D721Med (cell line): ENCODE measurements at regions not wholly inside any gene's neighbourhood (a gene's known extent, or its start where the extent isn't known, plus 50 kb on each side); places are given as distances from the start of the nearest gene placed in this dataset.

Experiments
- DNase-seq: peaks from one replicate; pipeline ENCODE4 v3.0.0; 2011; ENCODE audit warnings: low spot score; ENCODE audit not compliant: insufficient read length
- FAIRE-seq: peaks from 2 replicates; lab custom pipeline; 2011; peaks lifted over from hg19 to GRCh38; lab: Jason Lieb, UNC
- TF ChIP-seq, protein P1 (sequence below): IDR thresholded peaks from 2 replicates; pipeline ENCODE4 v1.5.1; 2012; ENCODE audit warnings: mild to moderate bottlenecking, control low read depth; ENCODE audit not compliant: insufficient read depth; ENCODE audit errors: missing control alignments

- no peak for DNase-seq
- TF ChIP-seq, protein P1, sequence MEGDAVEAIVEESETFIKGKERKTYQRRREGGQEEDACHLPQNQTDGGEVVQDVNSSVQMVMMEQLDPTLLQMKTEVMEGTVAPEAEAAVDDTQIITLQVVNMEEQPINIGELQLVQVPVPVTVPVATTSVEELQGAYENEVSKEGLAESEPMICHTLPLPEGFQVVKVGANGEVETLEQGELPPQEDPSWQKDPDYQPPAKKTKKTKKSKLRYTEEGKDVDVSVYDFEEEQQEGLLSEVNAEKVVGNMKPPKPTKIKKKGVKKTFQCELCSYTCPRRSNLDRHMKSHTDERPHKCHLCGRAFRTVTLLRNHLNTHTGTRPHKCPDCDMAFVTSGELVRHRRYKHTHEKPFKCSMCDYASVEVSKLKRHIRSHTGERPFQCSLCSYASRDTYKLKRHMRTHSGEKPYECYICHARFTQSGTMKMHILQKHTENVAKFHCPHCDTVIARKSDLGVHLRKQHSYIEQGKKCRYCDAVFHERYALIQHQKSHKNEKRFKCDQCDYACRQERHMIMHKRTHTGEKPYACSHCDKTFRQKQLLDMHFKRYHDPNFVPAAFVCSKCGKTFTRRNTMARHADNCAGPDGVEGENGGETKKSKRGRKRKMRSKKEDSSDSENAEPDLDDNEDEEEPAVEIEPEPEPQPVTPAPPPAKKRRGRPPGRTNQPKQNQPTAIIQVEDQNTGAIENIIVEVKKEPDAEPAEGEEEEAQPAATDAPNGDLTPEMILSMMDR = no peak
- no peak for FAIRE-seq
Measured at GRCh38 chr20:22684763-22685443, 100.5 kb upstream of the FOXA2 start.

DNA sequence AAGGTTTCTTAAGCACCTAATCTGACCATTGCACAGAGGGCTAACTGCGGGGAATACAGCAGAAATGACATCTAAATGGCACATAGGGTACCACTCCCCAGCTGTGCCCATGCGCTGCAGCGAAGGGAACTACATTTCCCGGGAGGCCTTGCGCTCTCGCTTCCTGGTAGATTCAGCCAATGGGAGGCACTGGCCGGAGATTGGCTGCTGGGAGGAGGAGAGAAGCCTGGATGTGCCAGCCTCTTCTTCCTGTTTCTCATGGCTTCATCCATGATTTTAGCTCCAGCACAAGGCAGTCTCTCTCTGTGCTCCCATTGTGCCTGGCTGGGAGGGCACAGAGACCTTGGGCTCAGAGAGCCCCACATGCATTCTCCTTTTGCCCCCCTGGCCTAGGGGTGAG is 101.7 kb upstream of the FOXA2 start:
- no peak for FAIRE-seq
- TF ChIP-seq, protein P1 = no peak
- no peak for DNase-seq

GRCh38 chr20:22687676-22688349 is 103.4 kb upstream of the FOXA2 start:
- no peak for FAIRE-seq
- TF ChIP-seq, protein P1 = no peak
- DNase-seq = no peak

DNA sequence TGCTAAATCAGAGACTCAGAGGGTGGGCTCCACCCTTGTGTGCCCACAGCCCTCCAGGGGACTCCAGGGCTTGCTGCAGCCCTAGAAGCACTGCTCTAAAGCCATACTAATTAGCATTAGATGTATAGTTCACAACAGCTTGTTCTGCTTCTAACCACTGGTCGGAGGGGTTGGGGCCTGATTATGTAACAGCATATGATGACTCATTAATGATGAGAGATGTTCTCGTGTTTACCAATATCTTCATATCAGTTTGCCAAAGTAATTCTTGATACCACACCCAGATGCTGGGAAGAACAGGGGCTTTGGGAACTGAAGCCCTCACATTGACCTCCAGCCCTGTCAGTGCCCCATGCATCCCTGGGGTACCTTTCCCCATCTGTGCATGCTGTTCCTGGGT is 104.1 kb upstream of the FOXA2 start:
- FAIRE-seq = no peak
- no peak for DNase-seq
- TF ChIP-seq, protein P1 = no peak

- DNase-seq = no peak
- TF ChIP-seq, protein P1 = no peak
- no peak for FAIRE-seq
Measured at GRCh38 chr20:22689266-22689665, 104.9 kb upstream of the FOXA2 start.

DNA sequence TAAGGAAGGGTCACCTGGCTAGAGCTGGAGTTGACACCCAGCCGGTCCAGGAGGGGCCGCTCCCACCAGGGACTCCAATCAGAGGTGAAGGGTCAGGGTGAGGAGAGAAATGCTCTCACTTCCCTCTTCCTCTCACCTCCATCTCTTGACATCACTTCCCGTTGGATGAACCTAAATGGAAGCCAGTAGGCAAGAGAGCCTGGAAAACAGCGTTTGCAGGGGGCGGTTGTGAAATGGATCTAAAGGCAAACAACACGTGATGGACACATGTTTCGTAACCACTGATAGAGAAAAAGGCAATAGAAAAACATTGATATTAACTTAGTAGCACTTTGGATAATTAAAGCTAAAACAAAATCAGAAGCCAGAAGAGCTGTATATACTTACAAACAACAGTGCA is 105.6 kb upstream of the FOXA2 start:
- no peak for FAIRE-seq
- TF ChIP-seq, protein P1 = no peak

GRCh38 chr20:22690616-22691179 is 106.3 kb upstream of the FOXA2 start:
- DNase-seq (no peak), FAIRE-seq (no peak)
- TF ChIP-seq, protein P1 = no peak

More for the DNA sequence above, 105.6 kb upstream of the FOXA2 start:
- no peak for DNase-seq
